IMR-90 (cell line): ENCODE measurements at regions not wholly inside any gene's neighbourhood (a gene's known extent, or its start where the extent isn't known, plus 50 kb on each side); places are given as distances from the start of the nearest gene placed in this dataset.

ENCODE experiments used
- ATAC-seq: fragments of 200-7000 bp; cut with Tn5 transposase; 2 replicates; pipeline ENCODE4 v1.9.1; 2020; ENCODE audit warnings: low read depth, mild to moderate bottlenecking, moderate library complexity
- BruUV-seq: library from RNA; stranded (reverse); fragments of 400-500 nt; replicated peaks from 2 replicates; lab custom pipeline; 2021; lab: Mats Ljungman, UMichigan
- CTCF ChIA-PET: fragments of 300-600 bp; formaldehyde crosslinking; extraction: SDS; loops from one replicate; lab custom pipeline; 2021; ENCODE audit warnings: antibody characterized with exemption; lab: Yijun Ruan, JAX
- POLR2A ChIA-PET: fragments of 300-600 bp; sonication (Branson Sonifier 250); formaldehyde crosslinking; loops from one replicate; lab custom pipeline; 2022; ENCODE audit warnings: antibody characterized with exemption; ENCODE audit not compliant: unreplicated experiment; lab: Charles Lee
- DNase-seq: peaks from one replicate; pipeline ENCODE4 v3.0.0; 2013
- H2AFZ ChIP-seq: replicated peaks from 2 replicates; pipeline ENCODE3; 2013; ENCODE audit warnings: low read length, mild to moderate bottlenecking; ENCODE audit not compliant: poor library complexity
- H2AK5ac ChIP-seq: 2 replicates; pipeline ENCODE4 v1.6.1; 2013; ENCODE audit warnings: low read depth, low read length, inconsistent platforms
- H2AK9ac ChIP-seq: replicated peaks from 2 replicates; pipeline ENCODE3; 2013; ENCODE audit warnings: mild to moderate bottlenecking, low read depth, low read length, moderate library complexity; ENCODE audit not compliant: poor library complexity
- H2BK120ac ChIP-seq: 2 replicates; pipeline ENCODE4 v1.6.1; 2013; ENCODE audit warnings: low read depth, low read length, inconsistent platforms
- H2BK15ac ChIP-seq: 3 replicates; pipeline ENCODE4 v1.6.1; 2013; ENCODE audit warnings: low read depth, low read length, inconsistent platforms
- H2BK20ac ChIP-seq: 2 replicates; pipeline ENCODE4 v1.6.1; 2013; ENCODE audit warnings: low read depth, mild to moderate bottlenecking, inconsistent platforms, low read length, moderate library complexity
- H2BK5ac ChIP-seq: 2 replicates; pipeline ENCODE4 v1.6.1; 2013; ENCODE audit warnings: mild to moderate bottlenecking, low read depth, low read length, inconsistent platforms; ENCODE audit not compliant: poor library complexity, severe bottlenecking
- H3K14ac ChIP-seq: replicated peaks from 2 replicates; pipeline ENCODE4 v1.6.1; 2013; ENCODE audit warnings: low read depth, low read length, inconsistent platforms
- H3K18ac ChIP-seq: 2 replicates; pipeline ENCODE4 v1.6.1; 2013; ENCODE audit warnings: low read depth, low read length, control low read depth
- H3K23ac ChIP-seq: 2 replicates; pipeline ENCODE4 v1.6.1; 2013; ENCODE audit warnings: low read depth, low read length, inconsistent platforms
- H3K27ac ChIP-seq: 2 replicates; pipeline ENCODE4 v1.5.1; 2013; ENCODE audit warnings: mild to moderate bottlenecking, control low read depth, low read length; ENCODE audit not compliant: insufficient read depth
- H3K27me3 ChIP-seq: 2 replicates; pipeline ENCODE4 v1.6.1; 2013; ENCODE audit warnings: low read length; ENCODE audit not compliant: control insufficient read depth, insufficient read depth
- H3K36me3 ChIP-seq: 2 replicates; pipeline ENCODE4 v1.6.1; 2013; ENCODE audit warnings: low read length, mixed read lengths; ENCODE audit not compliant: control insufficient read depth, insufficient read depth
- H3K4ac ChIP-seq: 2 replicates; pipeline ENCODE4 v1.6.1; 2013; ENCODE audit warnings: low read depth, low read length, inconsistent platforms
- H3K4me1 ChIP-seq: 2 replicates; pipeline ENCODE4 v1.6.1; 2013; ENCODE audit warnings: low read length, mixed read lengths; ENCODE audit not compliant: control insufficient read depth, insufficient read depth
- H3K4me2 ChIP-seq: 2 replicates; pipeline ENCODE4 v1.6.1; 2013; ENCODE audit warnings: low read depth, mild to moderate bottlenecking, control low read depth, low read length, moderate library complexity
- H3K4me3 ChIP-seq: 2 replicates; pipeline ENCODE4 v1.5.1; 2013; ENCODE audit warnings: low read depth, mild to moderate bottlenecking, control low read depth, low read length, moderate library complexity; ENCODE audit not compliant: insufficient read depth
- H3K56ac ChIP-seq: 2 replicates; pipeline ENCODE4 v1.6.1; 2013; ENCODE audit warnings: low read length, inconsistent platforms; ENCODE audit not compliant: insufficient read depth; ENCODE audit errors: extremely low read depth
- H3K79me1 ChIP-seq, 2 experiments: 2 replicates each; pipeline ENCODE4 v1.6.1; 2013; ENCODE audit warnings: low read length in 2 of 2, inconsistent platforms in 1 of 2, low read depth in 1 of 2
- H3K9ac ChIP-seq: 2 replicates; pipeline ENCODE4 v1.6.1; 2013; ENCODE audit warnings: low read depth, low read length, control low read depth
- H3K9me1 ChIP-seq: 2 replicates; pipeline ENCODE4 v1.6.1; 2013; ENCODE audit warnings: low read length, inconsistent platforms; ENCODE audit not compliant: insufficient read depth
- H3K9me3 ChIP-seq: 2 replicates; pipeline ENCODE4 v1.6.1; 2013; ENCODE audit warnings: low read length; ENCODE audit not compliant: control insufficient read depth, insufficient read depth
- H4K20me1 ChIP-seq: 2 replicates; pipeline ENCODE4 v1.6.1; 2013; ENCODE audit warnings: low read length, inconsistent platforms; ENCODE audit not compliant: insufficient read depth
- H4K5ac ChIP-seq: 2 replicates; pipeline ENCODE4 v1.6.1; 2013; ENCODE audit warnings: mild to moderate bottlenecking, low read depth, low read length, control low read depth
- H4K8ac ChIP-seq, 2 experiments: 2 replicates each; pipeline ENCODE4 v1.6.1; 2013; ENCODE audit warnings: low read depth in 2 of 2, low read length in 2 of 2, control low read depth in 1 of 2, inconsistent platforms in 1 of 2
- H4K91ac ChIP-seq: 2 replicates; pipeline ENCODE4 v1.6.1; 2013; ENCODE audit warnings: low read depth, low read length, inconsistent platforms; ENCODE audit not compliant: insufficient read depth
- BHLHE40 ChIP-seq: fragments of 150-350 bp; IDR thresholded peaks from 2 replicates; pipeline ENCODE4 v1.6.1; 2016; ENCODE audit warnings: mild to moderate bottlenecking, low read depth, low read length
- CEBPB ChIP-seq: IDR thresholded peaks from 2 replicates; pipeline ENCODE4 v1.6.1; 2012; ENCODE audit warnings: low read depth, low read length, improper control_type of control experiment
- CHD1 ChIP-seq: IDR thresholded peaks from 2 replicates; pipeline ENCODE4 v1.6.1; 2012; ENCODE audit warnings: low read depth, low read length, improper control_type of control experiment
- ELK1 ChIP-seq: fragments of 150-350 bp; IDR thresholded peaks from 2 replicates; pipeline ENCODE4 v1.6.1; 2016; ENCODE audit warnings: low read depth, mild to moderate bottlenecking, low read length, moderate library complexity, borderline replicate concordance
- FOS ChIP-seq: fragments of 150-350 bp; IDR thresholded peaks from 2 replicates; pipeline ENCODE4 v1.6.1; 2016; ENCODE audit warnings: low read depth, low read length
- MAFK ChIP-seq: IDR thresholded peaks from 2 replicates; pipeline ENCODE4 v1.6.1; 2012; ENCODE audit warnings: low read depth, low read length, improper control_type of control experiment
- MAZ ChIP-seq: IDR thresholded peaks from 2 replicates; pipeline ENCODE4 v1.6.1; 2012; ENCODE audit warnings: low read depth, mild to moderate bottlenecking, low read length, improper control_type of control experiment, moderate library complexity, borderline replicate concordance
- MXI1 ChIP-seq: IDR thresholded peaks from 2 replicates; pipeline ENCODE4 v1.6.1; 2012; ENCODE audit warnings: low read depth, mild to moderate bottlenecking, low read length, moderate library complexity, borderline replicate concordance
- NFE2L2 ChIP-seq: fragments of 150-350 bp; IDR thresholded peaks from 2 replicates; pipeline ENCODE4 v1.6.1; 2016; ENCODE audit warnings: low read depth, mild to moderate bottlenecking, low read length
- RAD21 ChIP-seq: IDR thresholded peaks from 2 replicates; pipeline ENCODE4 v1.6.1; 2012; ENCODE audit warnings: low read length, improper control_type of control experiment
- RCOR1 ChIP-seq: IDR thresholded peaks from 2 replicates; pipeline ENCODE4 v1.6.1; 2012; ENCODE audit warnings: mild to moderate bottlenecking, low read length, improper control_type of control experiment; ENCODE audit not compliant: insufficient replicate concordance
- SMC3 ChIP-seq: fragments of 150-350 bp; IDR thresholded peaks from 2 replicates; pipeline ENCODE4 v1.6.1; 2016; ENCODE audit warnings: low read depth, mild to moderate bottlenecking, antibody characterized with exemption, low read length, moderate library complexity
- WGBS, 2 experiments: methylation state at CpG; one replicate each; pipeline versions ENCODE4 v1.1.5 to v1.1.7; 2013; ENCODE audit warnings: missing lambda C conversion rate in 2 of 2; ENCODE audit not compliant: insufficient read length in 1 of 2; ENCODE audit errors: extremely low coverage in 2 of 2; 5-methylcytosine and 5-hydroxymethylcytosine counted together
- dilution Hi-C: fragments of 300-500 bp; cut with HindIII; formaldehyde crosslinking; loops from one replicate; pipeline ENCODE4 v1.14.3; 2018; ENCODE audit warnings: low sequenced_read_pairs; ENCODE audit not compliant: unreplicated experiment
- in situ Hi-C: fragments of 300-500 bp; cut with MboI; formaldehyde crosslinking; loops from 3 replicates; pipeline ENCODE4 v1.14.3; 2019; ENCODE audit warnings: low sequenced_read_pairs, inconsistent platforms, mixed read lengths
- intact Hi-C: fragments of 100-400 bp; cut with micrococcal nuclease; formaldehyde crosslinking; loops from 2 replicates; pipeline ENCODE4 v1.10.0; 2022

DNA sequence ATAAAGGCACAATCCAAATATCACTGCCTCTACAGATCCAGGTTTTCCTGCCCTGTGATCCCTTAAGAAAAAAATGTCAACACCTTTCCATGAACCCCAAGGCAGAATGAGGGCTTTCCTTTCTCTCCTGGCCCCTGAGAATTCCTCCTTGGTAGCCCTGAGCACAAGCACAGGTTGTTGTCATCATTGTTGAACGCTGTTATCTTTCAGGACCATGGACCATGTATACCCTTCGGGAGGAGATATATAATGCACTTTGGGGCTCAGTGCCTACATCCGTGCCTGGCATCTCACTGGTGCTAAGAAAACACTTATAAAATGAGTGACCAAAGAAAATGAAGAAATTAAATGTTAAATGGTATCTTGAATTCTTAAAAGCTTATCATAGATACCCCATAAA is 296.2 kb downstream of the SETD4 start:
- Histone ChIP-seq H3K14ac (no peak overlapping the region), H3K9me1 (no peaks in the 10 kb centered on the region), H3K9me3 (no peaks in the 10 kb centered on the region), H2BK120ac (no peak overlapping the region), H3K27me3 (peaks cover 4% of the 10 kb centered on the region; the same call in 1 of the 2 replicates), H3K4me3 (no peak overlapping the region), H3K56ac (no peak overlapping the region), H2BK15ac (no peak overlapping the region), H2AK5ac (no peak overlapping the region), H4K8ac (no peak overlapping the region), H3K4me1 (no peaks in the 10 kb centered on the region), H2AFZ (no peak overlapping the region), H4K20me1 (no peaks in the 10 kb centered on the region), H3K4me2 (no peak overlapping the region), H3K27ac (no peak overlapping the region), H3K23ac (no peak overlapping the region), H4K91ac (no peak overlapping the region), H4K5ac (no peak overlapping the region), H3K36me3 (no peaks in the 10 kb centered on the region), H3K9ac (no peak overlapping the region), H3K4ac (no peak overlapping the region), H3K79me1 (no peaks in the 10 kb centered on the region), H2BK5ac (no peak overlapping the region), H2BK20ac (no peak overlapping the region), H2AK9ac (no peak overlapping the region), H3K18ac (no peak overlapping the region)
- dilution Hi-C loops (no loop called here), in situ Hi-C loops (no loop called here), intact Hi-C loops (no loop called here)
- CTCF ChIA-PET = no interaction called here
- POLR2A ChIA-PET = no interaction called here
- DNase-seq (no peak), ATAC-seq (no peak)
- WGBS, 2 experiments = no CpG with 5 or more reads among the region's 3 CpGs
- BruUV-seq = no TSS peak
- no peak for TF ChIP-seq RAD21
- no peak for TF ChIP-seq RCOR1
- no peak for TF ChIP-seq MXI1
- TF ChIP-seq ELK1 = no peak
- no peak for TF ChIP-seq CEBPB
- no peak for TF ChIP-seq BHLHE40
- no peak for TF ChIP-seq CHD1
- no peak for TF ChIP-seq FOS
- no peak for TF ChIP-seq SMC3
- no peak for TF ChIP-seq MAZ
- TF ChIP-seq MAFK = no peak
- no peak for TF ChIP-seq NFE2L2
